ENCODE measurements at regions not wholly inside any gene's neighbourhood (a gene's known extent, or its start where the extent isn't known, plus 50 kb on each side); places are given as distances from the start of the nearest gene placed in this dataset.

DNA sequence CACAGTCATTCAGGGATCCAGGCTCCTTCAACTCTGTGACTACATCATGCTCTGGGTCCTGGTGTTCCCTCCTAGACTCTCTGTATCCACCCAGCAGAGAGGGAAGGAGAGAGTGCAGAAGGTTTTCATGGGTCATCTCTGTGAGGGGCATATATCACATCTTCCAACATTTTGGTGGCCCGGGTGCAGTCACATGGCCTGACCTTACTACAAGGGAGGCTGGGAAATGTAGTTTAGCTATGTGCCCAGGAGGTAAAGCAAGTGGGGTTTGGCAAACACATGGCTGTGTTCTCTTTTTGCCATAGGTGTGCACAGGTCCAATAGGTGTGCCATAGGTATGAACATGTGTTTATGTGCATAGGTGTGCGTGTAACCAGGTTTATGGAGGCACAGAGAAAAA is 222.2 kb upstream of the EEF2KMT start:
- Histone ChIP-seq H3K36me3 (no peaks in the 10 kb centered on the region), H3K4me1 (no peaks in the 10 kb centered on the region), H3K27me3 (no peaks in the 10 kb centered on the region), H3K27ac (no peak overlapping the region), H3K4me3 (no peak overlapping the region), H3K9me3 (no peaks in the 10 kb centered on the region)
- TF ChIP-seq EP300 (IDR thresholded peaks at IDR 0.05; ENCODE audit: low read depth) (no peak), POLR2AphosphoS5 (IDR thresholded peaks at IDR 0.05) (no peak)
- TF ChIP-seq, protein P1, sequence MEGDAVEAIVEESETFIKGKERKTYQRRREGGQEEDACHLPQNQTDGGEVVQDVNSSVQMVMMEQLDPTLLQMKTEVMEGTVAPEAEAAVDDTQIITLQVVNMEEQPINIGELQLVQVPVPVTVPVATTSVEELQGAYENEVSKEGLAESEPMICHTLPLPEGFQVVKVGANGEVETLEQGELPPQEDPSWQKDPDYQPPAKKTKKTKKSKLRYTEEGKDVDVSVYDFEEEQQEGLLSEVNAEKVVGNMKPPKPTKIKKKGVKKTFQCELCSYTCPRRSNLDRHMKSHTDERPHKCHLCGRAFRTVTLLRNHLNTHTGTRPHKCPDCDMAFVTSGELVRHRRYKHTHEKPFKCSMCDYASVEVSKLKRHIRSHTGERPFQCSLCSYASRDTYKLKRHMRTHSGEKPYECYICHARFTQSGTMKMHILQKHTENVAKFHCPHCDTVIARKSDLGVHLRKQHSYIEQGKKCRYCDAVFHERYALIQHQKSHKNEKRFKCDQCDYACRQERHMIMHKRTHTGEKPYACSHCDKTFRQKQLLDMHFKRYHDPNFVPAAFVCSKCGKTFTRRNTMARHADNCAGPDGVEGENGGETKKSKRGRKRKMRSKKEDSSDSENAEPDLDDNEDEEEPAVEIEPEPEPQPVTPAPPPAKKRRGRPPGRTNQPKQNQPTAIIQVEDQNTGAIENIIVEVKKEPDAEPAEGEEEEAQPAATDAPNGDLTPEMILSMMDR (IDR thresholded peaks at IDR 0.05) = no peak
- in situ Hi-C loops (cut with MboI; ENCODE audit: low pct_ligation_motif_present in 1 of 4, low pct_unique_long_range_greater_than_20kb in 1 of 4, low sequenced_read_pairs in 3 of 4) (loop anchor here in 1 of 4 donors (10.0 kb wide), 1 partner anchor 55 kb away; no protein-coding TSS in a partner anchor), intact Hi-C loops (cut with DNase I; ENCODE audit: low total_unique reads) (loop anchor here (1.0 kb wide), 1 partner anchor 22 kb away; no protein-coding TSS in a partner anchor)
- no peak for DNase-seq
- 78 to 100% methylated on average over 1 to 2 of the region's 2 CpGs for WGBS, 2 donors (ENCODE audit: low coverage in 1 of 2)

DNA sequence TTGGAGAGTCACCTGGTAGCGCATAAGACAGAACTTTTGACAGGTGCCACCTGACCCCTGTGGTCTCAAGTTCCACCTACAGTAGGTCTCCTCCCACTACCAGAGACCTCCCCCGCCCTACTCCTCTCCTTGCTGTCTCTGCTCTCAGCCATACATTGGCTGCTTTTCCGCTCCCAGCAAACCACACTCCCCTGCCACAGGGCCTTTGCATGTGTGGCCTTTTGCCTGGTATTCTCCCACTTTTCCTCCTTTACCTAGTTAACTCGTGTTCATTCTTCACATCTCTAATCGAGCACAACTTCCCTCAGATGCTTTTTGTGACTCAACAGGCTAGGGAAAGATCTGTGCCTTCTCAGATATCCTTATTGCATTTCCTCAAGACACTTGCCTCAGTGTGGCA is 218.3 kb upstream of the EEF2KMT start:
- Histone ChIP-seq H3K4me1 (no peaks in the 10 kb centered on the region), H3K4me3 (no peak overlapping the region), H3K27ac (no peak overlapping the region), H3K9me3 (no peaks in the 10 kb centered on the region), H3K36me3 (no peaks in the 10 kb centered on the region), H3K27me3 (no peaks in the 10 kb centered on the region)
- intact Hi-C loops (cut with DNase I; ENCODE audit: low total_unique reads) = no loop called here
- TF ChIP-seq POLR2AphosphoS5 (IDR thresholded peaks at IDR 0.05) (no peak), EP300 (IDR thresholded peaks at IDR 0.05; ENCODE audit: low read depth) (no peak), POLR2A (IDR thresholded peaks at IDR 0.05) (no peak)
- TF ChIP-seq, protein P1 (IDR thresholded peaks at IDR 0.05) = no peak
- in situ Hi-C loops (cut with MboI; ENCODE audit: low pct_ligation_motif_present in 1 of 4, low pct_unique_long_range_greater_than_20kb in 1 of 4, low sequenced_read_pairs in 3 of 4) = loop anchor here in 1 of 4 donors (10.0 kb wide), 1 partner anchor 59 kb away; no protein-coding TSS in a partner anchor
- 78 to 79% methylated on average over 4 to 5 of the region's 5 CpGs for WGBS, 2 donors (ENCODE audit: low coverage in 1 of 2)
- DNase-seq = no peak

DNA sequence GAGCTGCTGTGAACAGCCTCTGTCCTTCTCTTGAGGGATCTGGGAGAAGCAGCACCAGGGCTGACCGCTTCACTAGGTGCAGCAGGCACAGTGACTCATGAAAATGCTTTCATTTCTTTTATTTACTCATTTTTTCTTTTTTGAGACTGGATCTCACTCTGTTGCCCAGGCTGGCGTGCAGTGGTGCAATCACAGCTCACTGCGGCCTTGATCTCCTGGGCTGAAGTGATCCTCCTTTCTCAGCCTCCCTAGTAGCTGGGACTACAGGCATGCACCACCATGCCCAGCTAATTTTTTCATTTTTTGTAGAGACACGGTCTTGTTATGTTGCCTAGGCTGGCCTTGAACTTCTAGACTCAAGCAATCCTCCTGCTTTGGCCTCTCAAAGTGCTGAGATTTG is 216.8 kb upstream of the EEF2KMT start:
- H3K27ac ChIP-seq = no peak overlapping the region
- H3K4me3 ChIP-seq = no peak overlapping the region
- WGBS, 2 donors (ENCODE audit: low coverage in 1 of 2) = 83 to 84% methylated on average over 4 of the region's 4 CpGs
- peaks cover 0 to 10% (median 5%) of the 10 kb centered on the region in 4 donors for H3K4me1 ChIP-seq
- H3K9me3 ChIP-seq = no peaks in the 10 kb centered on the region
- no peak for DNase-seq
- in situ Hi-C loops (cut with MboI; ENCODE audit: low pct_ligation_motif_present in 1 of 4, low pct_unique_long_range_greater_than_20kb in 1 of 4, low sequenced_read_pairs in 3 of 4) (loop anchor here in 1 of 4 donors (10.0 kb wide), 1 partner anchor 60 kb away; no protein-coding TSS in a partner anchor), intact Hi-C loops (cut with DNase I; ENCODE audit: low total_unique reads) (no loop called here)
- no peak for TF ChIP-seq EP300 (IDR thresholded peaks at IDR 0.05; ENCODE audit: low read depth)
- no peak for TF ChIP-seq POLR2A (IDR thresholded peaks at IDR 0.05)
- no peak for TF ChIP-seq POLR2AphosphoS5 (IDR thresholded peaks at IDR 0.05)
- TF ChIP-seq, protein P1 (IDR thresholded peaks at IDR 0.05) = no peak
- no peaks in the 10 kb centered on the region for H3K36me3 ChIP-seq
- H3K27me3 ChIP-seq = no peaks in the 10 kb centered on the region

DNA sequence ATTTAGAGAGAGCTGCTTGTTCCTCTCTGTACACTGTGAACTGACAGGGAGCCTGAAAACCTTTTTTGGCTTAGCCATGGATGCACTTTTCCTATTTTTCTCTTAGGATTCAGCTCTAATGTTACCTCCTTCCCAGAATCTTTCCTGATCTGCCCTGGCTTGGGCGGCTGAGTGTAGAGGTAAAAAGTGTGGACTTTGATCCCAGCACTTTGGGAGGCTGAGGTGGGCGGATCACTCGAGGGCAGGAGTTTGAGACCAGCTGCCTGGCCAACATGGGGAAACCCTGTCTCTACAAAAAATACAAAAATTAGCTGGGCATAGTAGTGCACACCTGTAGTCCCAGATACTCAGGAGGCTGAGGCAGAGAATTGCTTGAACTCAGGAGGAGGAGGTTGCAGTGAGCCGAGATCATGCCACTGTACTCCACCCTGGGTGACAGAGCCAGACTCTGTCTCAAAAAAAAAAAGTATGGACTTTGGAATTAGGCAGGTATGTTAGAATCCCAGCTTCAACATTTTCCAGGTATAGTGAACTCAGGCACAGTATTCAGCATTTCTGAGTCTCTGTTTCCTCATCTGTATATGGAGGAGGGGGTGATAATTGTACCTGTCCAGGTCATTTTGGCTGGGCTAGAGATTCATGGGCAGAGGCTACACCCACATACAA is 212.5 kb upstream of the EEF2KMT start:
- no peak overlapping the region for H3K4me3 ChIP-seq
- H3K27me3 ChIP-seq = no peaks in the 10 kb centered on the region
- in situ Hi-C loops (cut with MboI; ENCODE audit: low pct_ligation_motif_present in 1 of 4, low pct_unique_long_range_greater_than_20kb in 1 of 4, low sequenced_read_pairs in 3 of 4) (loop anchor here in 1 of 4 donors (10.0 kb wide), 1 partner anchor 65 kb away; no protein-coding TSS in a partner anchor), intact Hi-C loops (cut with DNase I; ENCODE audit: low total_unique reads) (no loop called here)
- H3K36me3 ChIP-seq = no peaks in the 10 kb centered on the region
- DNase-seq = peak; percentile 57
- 35 to 40% methylated on average over 2 to 4 of the region's 4 CpGs for WGBS, 2 donors (ENCODE audit: low coverage in 1 of 2)
- peaks cover 0 to 11% (median 6%) of the 10 kb centered on the region in 4 donors for H3K4me1 ChIP-seq
- no peaks in the 10 kb centered on the region for H3K9me3 ChIP-seq
- TF ChIP-seq, protein P1 (IDR thresholded peaks at IDR 0.05) = no peak
- TF ChIP-seq POLR2A (IDR thresholded peaks at IDR 0.05) (no peak), POLR2AphosphoS5 (IDR thresholded peaks at IDR 0.05) (no peak), EP300 (IDR thresholded peaks at IDR 0.05; ENCODE audit: low read depth) (no peak)
- H3K27ac ChIP-seq = peak overlapping the region; percentile 40 to 58 (median 54)

Measured in transverse colon (tissue), 4 donors.